ENCODE measurements at regions not wholly inside any gene's neighbourhood (a gene's known extent, or its start where the extent isn't known, plus 50 kb on each side); places are given as distances from the start of the nearest gene placed in this dataset.

DNA sequence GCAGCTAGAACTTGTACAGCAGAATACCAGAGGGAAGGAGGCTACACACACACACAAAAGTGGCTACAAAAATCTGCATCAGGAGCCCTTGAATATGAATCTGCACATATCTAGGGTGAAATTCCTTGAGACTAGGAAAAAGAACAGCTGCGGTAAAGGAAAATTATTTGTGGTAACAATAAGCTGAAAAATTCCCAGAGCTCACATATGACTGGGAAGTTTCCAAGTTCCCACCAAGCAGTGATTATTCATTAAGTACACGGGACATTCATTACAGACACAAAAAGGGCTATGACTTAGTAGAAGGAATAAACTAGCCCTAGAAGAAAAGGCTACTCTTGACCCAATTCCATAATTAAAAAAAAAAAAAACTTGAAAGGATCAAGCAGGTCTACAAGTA is 149.5 kb upstream of the BACE2 start:
- Histone ChIP-seq H3K9ac (ENCODE audit: low read length) (no peak overlapping the region), H3K4me3 (ENCODE audit: insufficient read depth in 1 of 2, low read depth in 1 of 2, low read length in 2 of 2) (no peak overlapping the region), H3K18ac (ENCODE audit: low read depth in 1 of 2, low read length in 2 of 2) (no peak overlapping the region), H2AK5ac (ENCODE audit: low read length, severe bottlenecking) (no peak overlapping the region), H3K14ac (ENCODE audit: low read length in 2 of 2) (no peak overlapping the region), H3K4ac (ENCODE audit: low read depth in 1 of 2, low read length in 2 of 2) (no peak overlapping the region), H3K9me3 (ENCODE audit: control insufficient read depth, low read length) (no peaks in the 10 kb centered on the region), H2BK5ac (ENCODE audit: low read depth, low read length, poor library complexity, severe bottlenecking) (no peak overlapping the region), H3K36me3 (ENCODE audit: control insufficient read depth in 1 of 2, insufficient read depth in 2 of 2, low read depth in 1 of 2, low read length in 2 of 2) (no peaks in the 10 kb centered on the region), H4K91ac (ENCODE audit: low read length) (no peak overlapping the region), H3K4me1 (ENCODE audit: control insufficient read depth, insufficient read depth, low read depth, low read length) (no peaks in the 10 kb centered on the region), H2BK15ac (ENCODE audit: low read depth, poor library complexity, severe bottlenecking) (no peak overlapping the region), H2BK120ac (ENCODE audit: low read depth, low read length) (no peak overlapping the region), H3K4me2 (ENCODE audit: low read length, poor library complexity, severe bottlenecking) (no peak overlapping the region), H3K79me1 (replicated peaks; ENCODE audit: low read length, poor library complexity, severe bottlenecking) (no peaks in the 10 kb centered on the region), H2BK12ac (ENCODE audit: low read length in 2 of 2) (no peak overlapping the region), H4K8ac (ENCODE audit: low read length) (no peak overlapping the region), H3K27ac (ENCODE audit: low read length, poor library complexity, severe bottlenecking) (no peak overlapping the region), H3K27me3 (ENCODE audit: control insufficient read depth in 1 of 2, insufficient read depth in 1 of 2, low read length in 2 of 2) (no peaks in the 10 kb centered on the region), H2AFZ (ENCODE audit: low read depth, low read length) (no peak overlapping the region), H3K23ac (ENCODE audit: low read length in 2 of 2) (no peak overlapping the region)
- no peak for DNase-seq
- 89% methylated on average over 2 of the region's 2 CpGs for WGBS

DNA sequence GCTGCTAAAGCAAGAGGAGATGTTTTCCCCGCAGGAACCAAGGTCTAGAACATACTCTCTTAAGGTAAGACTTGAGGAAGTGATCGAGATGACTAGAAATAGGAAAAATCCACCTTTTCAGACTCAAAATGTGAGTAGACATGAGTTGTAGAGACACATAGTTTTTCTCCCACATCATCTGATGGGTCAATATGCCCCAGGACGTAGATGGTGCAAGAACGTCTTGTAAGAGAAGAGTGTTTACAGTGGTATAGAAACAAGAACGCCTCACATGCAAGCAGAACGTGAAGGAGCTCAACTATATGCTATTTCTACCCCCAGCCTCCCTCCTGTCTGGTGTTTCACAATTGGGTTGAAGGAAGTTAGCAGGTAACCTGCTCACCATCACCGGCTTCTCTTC is 144.0 kb upstream of the BACE2 start:
- H4K91ac ChIP-seq (ENCODE audit: low read length) = no peak overlapping the region

DNA sequence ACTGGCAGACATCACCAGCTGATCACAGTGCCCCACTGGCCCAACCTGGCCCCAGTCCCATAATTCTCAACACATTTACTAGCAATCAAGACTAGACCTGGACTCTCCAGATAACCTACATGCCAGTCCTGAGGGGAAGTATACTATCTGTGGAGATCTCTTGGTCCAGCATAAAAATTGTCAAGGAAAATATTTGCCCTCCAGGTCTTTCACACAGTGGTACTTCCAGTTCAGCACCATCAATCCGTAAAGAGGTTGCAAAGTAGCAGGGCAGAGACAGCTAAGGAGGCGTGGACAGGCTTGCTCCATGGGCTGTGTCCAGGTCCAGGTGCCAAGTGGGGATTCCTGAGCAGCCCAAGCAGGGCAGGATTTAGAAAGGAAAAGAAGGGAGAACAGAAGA is 143.6 kb upstream of the BACE2 start:
- H3K14ac ChIP-seq (ENCODE audit: low read length in 2 of 2) = no peak overlapping the region
- no peak overlapping the region for H3K18ac ChIP-seq (ENCODE audit: low read depth in 1 of 2, low read length in 2 of 2)
- WGBS = 60% methylated on average over 2 of the region's 2 CpGs

More for the DNA sequence above, 144.0 kb upstream of the BACE2 start:
- H4K8ac ChIP-seq (ENCODE audit: low read length) = no peak overlapping the region
- no peak overlapping the region for H2AK5ac ChIP-seq (ENCODE audit: low read length, severe bottlenecking)
- H3K4me1 ChIP-seq (ENCODE audit: control insufficient read depth, insufficient read depth, low read depth, low read length) = no peaks in the 10 kb centered on the region
- H3K9ac ChIP-seq (ENCODE audit: low read length) = no peak overlapping the region
- H3K23ac ChIP-seq (ENCODE audit: low read length in 2 of 2) = no peak overlapping the region
- H2BK120ac ChIP-seq (ENCODE audit: low read depth, low read length) = no peak overlapping the region
- no peak overlapping the region for H3K4ac ChIP-seq (ENCODE audit: low read depth in 1 of 2, low read length in 2 of 2)
- no peak overlapping the region for H3K4me2 ChIP-seq (ENCODE audit: low read length, poor library complexity, severe bottlenecking)
- H3K18ac ChIP-seq (ENCODE audit: low read depth in 1 of 2, low read length in 2 of 2) = no peak overlapping the region
- H2BK15ac ChIP-seq (ENCODE audit: low read depth, poor library complexity, severe bottlenecking) = no peak overlapping the region
- no peak for DNase-seq
- H2BK12ac ChIP-seq (ENCODE audit: low read length in 2 of 2) = no peak overlapping the region
- H3K14ac ChIP-seq (ENCODE audit: low read length in 2 of 2) = no peak overlapping the region
- H3K9me3 ChIP-seq (ENCODE audit: control insufficient read depth, low read length) = peaks cover 2% of the 10 kb centered on the region
- 57% methylated on average over 3 of the region's 7 CpGs for WGBS
- H3K27me3 ChIP-seq (ENCODE audit: control insufficient read depth in 1 of 2, insufficient read depth in 1 of 2, low read length in 2 of 2) = no peaks in the 10 kb centered on the region
- no peaks in the 10 kb centered on the region for H3K36me3 ChIP-seq (ENCODE audit: control insufficient read depth in 1 of 2, insufficient read depth in 2 of 2, low read depth in 1 of 2, low read length in 2 of 2)
- H3K4me3 ChIP-seq (ENCODE audit: insufficient read depth in 1 of 2, low read depth in 1 of 2, low read length in 2 of 2) = no peak overlapping the region
- H2AFZ ChIP-seq (ENCODE audit: low read depth, low read length) = no peak overlapping the region
- no peaks in the 10 kb centered on the region for H3K79me1 ChIP-seq (replicated peaks; ENCODE audit: low read length, poor library complexity, severe bottlenecking)
- H3K27ac ChIP-seq (ENCODE audit: low read length, poor library complexity, severe bottlenecking) = no peak overlapping the region
- H2BK5ac ChIP-seq (ENCODE audit: low read depth, low read length, poor library complexity, severe bottlenecking) = no peak overlapping the region

DNA sequence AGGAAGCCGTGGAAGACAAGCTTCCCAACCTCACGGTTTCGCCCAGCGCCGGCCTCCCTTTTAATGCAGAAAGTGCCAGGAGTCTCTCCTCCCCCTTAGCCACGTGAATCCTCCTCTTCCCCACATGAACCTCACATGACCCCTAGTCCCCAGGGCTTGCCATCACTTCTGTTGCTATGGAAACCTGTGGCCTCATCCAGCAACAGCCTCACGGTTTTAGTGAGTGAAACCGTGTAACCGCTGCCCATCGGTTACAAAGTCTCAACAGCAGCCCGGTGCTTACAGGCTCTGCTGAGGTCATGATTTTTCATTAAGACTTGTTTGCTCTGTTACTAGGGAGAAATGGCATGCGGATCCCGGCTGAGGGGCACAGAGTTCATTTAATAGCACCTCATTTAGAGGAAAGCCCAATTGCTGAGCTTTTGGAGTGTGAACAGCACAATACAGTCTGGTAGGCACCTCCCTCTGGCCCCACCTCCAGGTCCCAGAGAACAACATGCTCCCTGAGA is 143.2 kb upstream of the BACE2 start:
- Histone ChIP-seq H2BK120ac (ENCODE audit: low read depth, low read length) (no peak overlapping the region), H3K4me2 (ENCODE audit: low read length, poor library complexity, severe bottlenecking) (no peak overlapping the region), H4K91ac (ENCODE audit: low read length) (no peak overlapping the region), H2BK15ac (ENCODE audit: low read depth, poor library complexity, severe bottlenecking) (no peak overlapping the region), H2BK5ac (ENCODE audit: low read depth, low read length, poor library complexity, severe bottlenecking) (no peak overlapping the region), H3K9ac (ENCODE audit: low read length) (no peak overlapping the region), H3K23ac (ENCODE audit: low read length in 2 of 2) (no peak overlapping the region), H3K18ac (ENCODE audit: low read depth in 1 of 2, low read length in 2 of 2) (no peak overlapping the region), H4K8ac (ENCODE audit: low read length) (no peak overlapping the region), H3K27ac (ENCODE audit: low read length, poor library complexity, severe bottlenecking) (no peak overlapping the region), H2AFZ (ENCODE audit: low read depth, low read length) (no peak overlapping the region), H3K79me1 (replicated peaks; ENCODE audit: low read length, poor library complexity, severe bottlenecking) (no peaks in the 10 kb centered on the region), H2BK12ac (ENCODE audit: low read length in 2 of 2) (no peak overlapping the region), H3K4ac (ENCODE audit: low read depth in 1 of 2, low read length in 2 of 2) (no peak overlapping the region), H3K4me1 (ENCODE audit: control insufficient read depth, insufficient read depth, low read depth, low read length) (no peaks in the 10 kb centered on the region), H3K14ac (ENCODE audit: low read length in 2 of 2) (no peak overlapping the region), H3K27me3 (ENCODE audit: control insufficient read depth in 1 of 2, insufficient read depth in 1 of 2, low read length in 2 of 2) (no peaks in the 10 kb centered on the region), H2AK5ac (ENCODE audit: low read length, severe bottlenecking) (no peak overlapping the region), H3K9me3 (ENCODE audit: control insufficient read depth, low read length) (peaks cover 2% of the 10 kb centered on the region), H3K36me3 (ENCODE audit: control insufficient read depth in 1 of 2, insufficient read depth in 2 of 2, low read depth in 1 of 2, low read length in 2 of 2) (no peaks in the 10 kb centered on the region), H3K4me3 (ENCODE audit: insufficient read depth in 1 of 2, low read depth in 1 of 2, low read length in 2 of 2) (no peak overlapping the region)
- DNase-seq = no peak
- WGBS = 82% methylated on average over 13 of the region's 13 CpGs

More for the DNA sequence above, 143.6 kb upstream of the BACE2 start:
- no peak for DNase-seq
- Histone ChIP-seq H3K4me3 (ENCODE audit: insufficient read depth in 1 of 2, low read depth in 1 of 2, low read length in 2 of 2) (no peak overlapping the region), H3K27ac (ENCODE audit: low read length, poor library complexity, severe bottlenecking) (no peak overlapping the region), H4K91ac (ENCODE audit: low read length) (no peak overlapping the region), H3K4me1 (ENCODE audit: control insufficient read depth, insufficient read depth, low read depth, low read length) (no peaks in the 10 kb centered on the region), H3K79me1 (replicated peaks; ENCODE audit: low read length, poor library complexity, severe bottlenecking) (no peaks in the 10 kb centered on the region), H2AFZ (ENCODE audit: low read depth, low read length) (no peak overlapping the region), H3K27me3 (ENCODE audit: control insufficient read depth in 1 of 2, insufficient read depth in 1 of 2, low read length in 2 of 2) (no peaks in the 10 kb centered on the region), H4K8ac (ENCODE audit: low read length) (no peak overlapping the region), H3K4ac (ENCODE audit: low read depth in 1 of 2, low read length in 2 of 2) (no peak overlapping the region), H3K36me3 (ENCODE audit: control insufficient read depth in 1 of 2, insufficient read depth in 2 of 2, low read depth in 1 of 2, low read length in 2 of 2) (no peaks in the 10 kb centered on the region), H2AK5ac (ENCODE audit: low read length, severe bottlenecking) (no peak overlapping the region), H2BK12ac (ENCODE audit: low read length in 2 of 2) (no peak overlapping the region), H2BK120ac (ENCODE audit: low read depth, low read length) (no peak overlapping the region), H2BK15ac (ENCODE audit: low read depth, poor library complexity, severe bottlenecking) (no peak overlapping the region), H3K9ac (ENCODE audit: low read length) (no peak overlapping the region), H3K9me3 (ENCODE audit: control insufficient read depth, low read length) (peaks cover 2% of the 10 kb centered on the region), H3K23ac (ENCODE audit: low read length in 2 of 2) (no peak overlapping the region), H2BK5ac (ENCODE audit: low read depth, low read length, poor library complexity, severe bottlenecking) (no peak overlapping the region), H3K4me2 (ENCODE audit: low read length, poor library complexity, severe bottlenecking) (no peak overlapping the region)

Data from mesenchymal stem cell (in vitro differentiated cells and primary cell).